ENCODE measurements at regions not wholly inside any gene's neighbourhood (a gene's known extent, or its start where the extent isn't known, plus 50 kb on each side); places are given as distances from the start of the nearest gene placed in this dataset.

DNA sequence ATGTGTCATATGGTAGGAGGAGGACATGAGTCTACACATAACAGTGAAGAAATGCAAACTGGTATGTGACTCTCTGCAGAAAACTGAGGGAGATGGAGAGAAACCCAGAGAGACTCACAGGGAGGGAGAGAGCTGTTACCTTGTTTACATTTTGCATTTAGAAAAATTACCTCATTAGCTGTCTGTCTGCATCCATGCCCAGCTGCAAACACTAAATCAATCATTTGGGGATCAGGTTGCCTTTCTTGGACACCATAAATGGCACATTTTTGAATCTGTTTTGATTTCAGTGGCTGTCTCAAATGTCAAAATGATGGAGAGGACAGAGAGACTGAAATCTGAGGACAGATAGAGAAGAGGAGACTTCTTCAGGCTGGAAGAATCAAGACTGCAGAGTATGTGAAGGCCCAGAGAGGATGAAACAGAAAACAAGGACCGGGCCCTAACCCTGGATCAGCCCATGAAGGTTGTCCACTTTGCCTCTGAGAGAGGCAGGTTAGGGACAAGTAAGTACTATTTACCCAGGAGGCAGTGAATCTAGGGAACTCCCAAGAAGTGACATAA lies 92.2 kb downstream of the UNC5CL start:
- no peak for DNase-seq (ENCODE audit: low read depth)

DNA sequence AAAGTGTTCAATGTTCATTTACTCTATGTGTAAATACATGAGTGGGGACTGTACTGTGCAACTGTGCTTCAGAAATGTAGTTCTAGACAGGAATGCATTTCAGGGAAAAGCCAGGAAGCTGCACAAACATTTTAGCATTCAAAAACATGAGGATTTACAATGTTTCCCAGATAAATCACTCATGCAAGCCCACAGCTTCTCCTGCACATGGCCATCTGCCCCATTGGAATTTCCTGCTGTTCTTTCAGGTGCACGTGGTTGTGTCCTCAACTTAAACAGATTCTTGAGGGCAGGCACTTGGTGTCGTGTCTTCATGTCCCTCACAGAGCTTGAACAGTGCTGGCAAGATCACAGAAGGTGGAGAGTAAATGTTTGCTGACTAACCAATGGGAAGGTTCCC lies 101.5 kb downstream of the UNC5CL start:
- DNase-seq (ENCODE audit: low read depth): peak; percentile 69

DNA sequence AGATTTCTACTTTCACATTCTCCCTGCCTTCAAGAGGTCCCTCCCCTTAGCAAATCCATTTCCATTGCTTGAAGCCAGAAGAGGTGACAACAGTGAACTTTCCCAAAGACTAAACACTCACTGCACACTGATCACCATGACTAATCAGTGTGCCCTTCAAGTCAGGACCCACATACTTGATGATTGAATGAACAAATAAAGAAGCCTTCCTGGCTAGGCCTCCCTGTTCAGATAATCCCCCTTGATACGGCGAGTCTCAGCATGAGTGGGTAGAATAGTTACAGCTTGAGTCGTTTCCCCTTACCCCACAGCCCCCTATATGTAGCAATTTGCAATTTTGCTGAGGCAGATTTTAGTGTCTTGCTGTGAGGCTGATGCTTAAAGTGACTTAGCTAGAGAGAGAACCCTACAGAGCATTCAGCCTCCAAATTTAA lies 102.2 kb downstream of the UNC5CL start:
- DNase-seq (ENCODE audit: low read depth): peak; percentile 99

DNA sequence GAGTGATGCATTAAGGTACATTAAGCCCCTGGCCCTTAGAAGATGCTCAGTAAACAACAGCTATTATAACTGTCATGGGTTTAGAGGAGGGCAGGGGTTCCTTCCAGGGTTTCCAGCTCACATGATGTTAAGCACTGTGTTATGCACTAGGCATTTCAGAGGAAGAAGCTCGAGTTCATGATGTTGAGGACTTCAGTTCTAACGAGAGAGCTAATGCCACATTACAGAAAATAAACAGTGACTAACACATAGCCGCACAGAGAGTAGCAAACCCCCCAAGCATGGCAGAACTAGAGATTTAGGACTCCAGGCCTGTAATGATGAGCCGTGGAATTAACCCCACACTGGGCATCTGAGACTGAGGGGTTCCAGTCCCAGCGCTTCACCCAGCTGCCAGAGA lies 105.2 kb downstream of the UNC5CL start:
- DNase-seq (ENCODE audit: low read depth): no peak

DNA sequence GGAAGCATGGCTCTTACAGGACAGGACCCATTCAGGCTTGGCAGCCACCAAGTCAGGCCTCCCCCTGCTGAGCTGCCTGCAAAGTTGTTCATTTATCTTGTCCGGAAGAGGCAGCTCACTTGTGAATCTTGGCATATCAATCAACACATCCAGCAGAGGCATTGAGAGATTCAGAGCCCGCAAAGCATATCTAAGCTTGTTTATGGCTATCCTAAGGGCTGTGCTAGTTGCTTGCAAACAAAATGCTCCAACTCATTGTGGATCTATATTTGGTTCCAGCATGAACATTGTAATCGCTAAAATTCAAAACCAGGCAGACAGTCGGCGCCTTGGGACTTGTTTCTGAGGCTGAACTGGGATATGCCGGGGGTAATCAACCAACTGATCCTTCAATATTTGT lies 106.1 kb downstream of the UNC5CL start:
- no peak for DNase-seq (ENCODE audit: low read depth)

DNA sequence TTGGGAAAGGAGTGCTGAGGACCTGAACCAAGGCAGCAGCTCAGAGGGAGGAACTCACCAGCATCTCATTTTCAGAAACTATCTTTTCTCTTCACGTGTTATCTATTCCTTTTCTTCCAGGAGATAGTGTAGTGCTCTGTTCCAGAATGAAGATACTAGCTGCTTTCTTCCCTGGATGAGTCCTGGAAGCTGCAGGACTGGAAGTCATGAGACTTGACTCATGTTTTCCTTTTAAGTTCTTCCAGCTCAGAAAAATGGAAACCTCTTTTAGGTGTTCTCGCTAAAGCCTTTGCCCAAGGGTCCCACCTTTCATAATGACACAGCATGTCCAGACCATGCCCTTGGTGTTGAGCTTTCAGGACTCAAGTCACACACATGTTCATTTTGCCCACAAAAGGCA lies 106.7 kb downstream of the UNC5CL start:
- DNase-seq (ENCODE audit: low read depth): no peak

DNA sequence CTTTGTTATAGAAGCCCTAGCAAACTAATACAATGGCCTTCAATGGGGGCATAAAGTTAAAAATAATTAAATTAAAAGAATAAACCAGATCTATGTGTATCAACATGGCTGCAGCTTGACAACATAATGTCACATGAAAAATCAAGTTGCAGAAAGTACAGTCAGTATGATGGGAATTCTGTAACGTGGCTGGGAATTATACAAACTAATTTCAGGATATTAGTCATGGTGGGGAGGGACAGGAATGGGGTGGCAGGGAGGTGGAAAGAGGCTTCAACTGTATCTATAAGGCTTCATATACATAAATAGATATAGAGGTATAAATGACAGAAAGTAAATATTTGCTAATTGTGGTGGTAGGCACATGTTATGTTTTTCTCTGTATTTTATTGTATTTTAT lies 107.1 kb downstream of the UNC5CL start:
- DNase-seq (ENCODE audit: low read depth): peak; percentile 50

DNA sequence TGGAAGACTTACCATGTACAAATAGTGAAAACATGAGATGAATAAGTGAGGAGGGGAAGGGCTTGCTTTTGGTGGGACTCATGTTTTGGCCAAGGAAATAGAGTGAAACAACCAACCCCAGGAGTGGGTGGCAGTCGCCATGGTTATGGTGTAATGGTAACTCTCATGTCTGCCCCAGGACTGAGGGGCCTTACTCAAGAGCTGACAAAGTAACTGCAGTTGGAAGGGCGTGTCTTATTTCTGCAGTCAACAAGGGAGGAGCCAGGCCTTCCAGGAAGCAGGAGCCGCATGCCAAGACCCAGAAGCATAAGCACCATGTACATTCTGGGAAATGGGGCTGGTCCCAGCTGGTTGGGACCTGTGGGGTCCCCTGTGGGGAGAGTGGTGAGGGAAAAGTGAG lies 108.5 kb downstream of the UNC5CL start:
- DNase-seq (ENCODE audit: low read depth): peak; percentile 85

DNA sequence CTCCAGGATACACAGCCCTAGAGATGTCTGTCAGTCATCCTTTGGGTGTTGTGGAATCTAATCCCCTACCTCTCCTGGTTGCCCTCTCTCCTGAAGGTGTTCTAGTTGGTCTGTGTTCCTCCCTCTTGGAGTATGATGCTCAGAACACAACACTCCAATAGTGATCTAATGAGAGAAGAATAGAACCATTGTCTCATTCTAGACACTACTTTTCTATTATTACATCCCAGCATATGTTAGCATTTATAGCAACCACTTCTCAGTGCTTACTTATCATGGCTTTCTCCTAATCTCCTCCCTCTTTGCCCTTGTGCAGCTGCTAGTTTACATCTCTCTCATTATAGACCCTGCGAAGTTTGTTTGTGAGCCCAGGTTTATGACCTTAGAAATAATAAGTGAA lies 109.0 kb downstream of the UNC5CL start:
- DNase-seq (ENCODE audit: low read depth): no peak

DNA sequence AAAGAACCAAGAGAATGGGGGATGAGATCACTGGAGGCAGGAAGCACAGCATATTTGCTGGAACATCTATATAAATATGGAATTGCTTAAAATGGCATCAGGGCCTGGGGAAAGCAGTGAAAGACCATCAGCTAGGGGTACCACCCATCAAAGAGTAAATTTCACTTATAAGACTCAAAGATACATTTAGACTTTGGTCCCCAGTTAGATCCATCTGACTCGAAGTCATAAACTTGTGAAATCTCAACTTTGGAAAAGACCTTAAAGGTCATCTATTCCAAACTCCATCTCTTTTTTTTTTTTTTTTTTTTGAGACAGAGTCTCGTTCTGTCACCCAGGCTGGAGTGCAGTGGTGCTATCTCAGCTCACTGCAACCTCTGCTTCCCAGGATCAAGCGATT lies 109.8 kb downstream of the UNC5CL start:
- no peak for DNase-seq (ENCODE audit: low read depth)

DNA sequence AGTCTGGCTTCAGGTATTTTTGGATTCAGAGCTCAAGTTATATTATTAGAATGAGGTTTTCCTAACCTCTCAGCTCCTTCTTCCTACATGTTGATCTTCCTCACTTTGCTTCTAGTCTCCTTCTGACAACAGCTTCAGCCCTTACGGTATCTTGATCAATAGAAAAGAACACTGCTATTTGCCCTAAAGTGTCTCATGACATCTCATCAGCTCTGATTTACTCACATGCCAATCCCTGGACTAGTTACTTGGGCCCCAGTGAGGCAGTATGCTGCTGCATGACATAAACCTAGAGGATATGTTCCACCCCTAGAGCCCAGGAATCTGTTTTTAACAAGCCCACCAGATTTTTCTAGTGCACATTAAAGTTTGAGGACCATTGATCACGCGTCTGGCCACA lies 110.3 kb downstream of the UNC5CL start:
- no peak for DNase-seq (ENCODE audit: low read depth)

DNA sequence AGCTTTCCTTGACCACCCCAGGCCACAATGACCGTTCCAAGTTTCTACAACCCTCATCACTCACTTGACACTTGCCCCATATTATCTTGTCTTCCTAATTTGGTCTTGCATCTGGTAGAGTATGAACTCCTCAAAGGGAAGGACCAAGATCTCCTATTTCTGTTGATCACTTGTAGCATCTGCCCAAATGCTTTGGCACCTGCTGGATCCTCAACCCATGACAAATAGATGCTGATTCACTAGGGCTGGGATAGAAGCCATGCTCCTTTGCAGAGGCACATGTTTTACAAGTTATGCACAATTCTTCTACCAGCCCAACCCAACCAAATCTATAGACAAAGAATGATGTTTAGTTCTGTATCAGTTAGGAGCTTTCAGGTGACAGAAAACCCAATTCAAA lies 110.7 kb downstream of the UNC5CL start:
- DNase-seq (ENCODE audit: low read depth): no peak

DNA sequence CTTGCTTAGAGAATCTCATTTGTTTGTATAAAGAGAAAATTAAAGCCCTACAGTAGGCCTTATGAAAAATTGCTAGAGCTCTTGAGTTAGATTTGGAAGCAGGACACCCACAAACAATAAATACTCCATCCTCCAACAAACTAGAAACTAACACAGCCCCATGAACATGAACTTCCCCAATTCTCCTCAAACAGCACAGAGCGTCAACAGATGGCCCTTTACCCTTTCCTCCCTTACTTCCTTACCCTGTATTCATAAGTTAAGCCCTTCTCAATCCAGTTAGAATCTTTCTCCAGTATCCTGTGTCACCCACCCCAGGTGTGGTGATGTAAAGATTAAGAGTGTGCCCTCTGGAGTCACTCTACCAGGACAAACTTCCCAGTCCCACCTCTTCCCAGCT lies 113.7 kb downstream of the UNC5CL start:
- DNase-seq (ENCODE audit: low read depth): no peak

DNA sequence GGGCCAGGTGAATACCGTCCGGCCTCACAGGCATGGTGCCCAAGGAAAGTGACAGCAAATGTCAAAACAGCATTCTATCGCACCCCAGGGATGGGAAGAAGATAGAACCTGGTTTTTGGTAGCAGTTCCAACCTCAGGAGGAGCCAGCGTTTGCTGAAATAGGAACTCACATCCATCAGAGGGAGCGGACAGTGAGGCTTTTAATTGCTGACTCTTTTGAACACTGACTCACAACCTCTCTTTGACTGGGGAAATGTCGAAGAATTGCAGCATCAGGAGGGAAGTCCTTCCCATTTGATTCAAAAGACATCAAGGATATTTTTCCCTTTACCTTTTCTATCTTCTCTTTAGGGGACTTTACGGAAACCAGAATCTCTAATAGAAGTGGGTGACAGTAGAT lies 114.2 kb downstream of the UNC5CL start:
- no peak for DNase-seq (ENCODE audit: low read depth)

DNA sequence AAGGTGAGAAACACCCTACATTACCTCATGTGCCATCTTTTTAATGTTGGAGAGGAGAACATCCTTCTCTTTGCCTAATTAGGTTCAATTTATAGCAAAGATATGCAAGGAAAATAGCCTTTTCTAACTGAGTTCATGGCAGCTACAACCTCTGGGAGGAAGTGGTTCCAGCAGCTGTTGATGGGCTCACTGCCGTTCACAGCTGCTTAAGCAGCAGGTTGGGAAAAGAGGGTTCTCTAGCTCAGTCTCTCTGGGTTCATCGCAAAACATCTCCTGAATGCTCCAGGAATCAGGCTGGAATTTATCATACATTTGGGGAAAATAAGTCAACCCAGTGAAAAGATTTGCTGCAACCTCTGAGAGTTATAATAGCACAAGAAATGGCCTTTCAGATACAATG lies 115.1 kb downstream of the UNC5CL start:
- no peak for DNase-seq (ENCODE audit: low read depth)

DNA sequence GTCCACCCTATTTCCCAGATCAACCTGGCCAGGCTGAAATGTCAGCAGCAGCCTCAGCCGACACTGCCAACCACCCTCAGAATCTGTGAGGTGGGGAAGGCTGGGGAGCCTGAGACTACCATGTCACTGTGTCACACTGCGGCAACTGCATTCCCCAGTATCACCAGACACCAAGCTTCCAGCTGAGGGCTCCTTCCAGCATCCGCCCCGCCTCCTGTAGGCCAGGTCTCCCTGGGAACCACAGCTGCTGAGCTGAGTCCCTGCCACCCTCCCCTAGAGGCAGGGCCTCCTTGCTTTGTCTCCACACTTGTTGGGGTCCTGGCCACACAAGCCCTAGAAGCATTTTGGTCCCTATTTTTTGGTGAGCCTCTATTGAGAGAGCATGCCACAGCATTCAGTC lies 115.7 kb downstream of the UNC5CL start:
- no peak for DNase-seq (ENCODE audit: low read depth)

DNA sequence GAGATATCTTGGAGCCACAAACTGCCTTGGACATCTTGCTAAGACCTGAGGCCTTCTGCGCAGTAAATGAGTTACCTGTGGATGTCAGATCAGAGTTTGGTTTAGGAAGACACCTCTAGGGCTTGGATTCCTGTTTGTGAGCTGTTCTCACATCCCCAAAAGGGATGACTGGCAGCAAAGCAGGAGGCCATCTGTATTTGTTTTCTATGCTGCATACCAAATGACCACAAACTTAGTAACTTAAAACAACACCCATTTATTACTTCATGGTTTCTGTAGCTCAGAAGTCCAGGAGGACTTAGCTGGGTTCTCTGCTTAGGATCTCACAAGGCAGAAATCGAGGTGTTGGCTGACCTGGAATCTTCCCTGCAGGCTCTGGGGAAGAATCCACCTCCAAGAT lies 116.7 kb downstream of the UNC5CL start:
- peak; percentile 71 for DNase-seq (ENCODE audit: low read depth)

DNA sequence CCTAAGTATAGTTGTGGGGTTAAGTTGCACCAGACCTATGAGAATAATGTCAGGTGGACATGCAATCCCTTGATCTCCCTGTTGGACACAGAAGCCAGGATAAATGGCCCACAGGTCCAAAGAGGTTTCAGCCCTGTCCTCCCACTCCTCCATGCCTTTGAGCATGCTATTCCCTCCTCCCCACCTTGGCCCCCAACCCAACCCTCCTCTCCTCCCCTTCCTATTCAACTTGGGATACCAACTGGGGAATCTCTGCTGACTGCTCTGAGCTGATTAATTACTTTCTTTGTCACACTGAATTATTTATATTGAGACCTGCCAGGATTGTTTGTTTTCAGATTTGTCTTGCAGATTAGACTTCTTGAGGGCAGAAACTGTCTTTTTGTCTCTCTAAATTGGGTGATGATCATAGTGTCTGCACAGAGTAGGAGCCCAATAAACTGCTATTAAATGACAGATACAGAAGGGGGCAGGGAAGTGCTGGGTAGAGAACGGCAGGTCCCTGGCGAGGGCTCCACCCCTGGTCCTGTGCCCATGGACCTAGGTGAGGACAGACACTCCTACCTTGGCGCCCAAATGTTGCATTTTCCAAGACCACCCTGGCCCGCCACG lies 120.9 kb downstream of the UNC5CL start:
- no peak for DNase-seq (ENCODE audit: low read depth)

DNA sequence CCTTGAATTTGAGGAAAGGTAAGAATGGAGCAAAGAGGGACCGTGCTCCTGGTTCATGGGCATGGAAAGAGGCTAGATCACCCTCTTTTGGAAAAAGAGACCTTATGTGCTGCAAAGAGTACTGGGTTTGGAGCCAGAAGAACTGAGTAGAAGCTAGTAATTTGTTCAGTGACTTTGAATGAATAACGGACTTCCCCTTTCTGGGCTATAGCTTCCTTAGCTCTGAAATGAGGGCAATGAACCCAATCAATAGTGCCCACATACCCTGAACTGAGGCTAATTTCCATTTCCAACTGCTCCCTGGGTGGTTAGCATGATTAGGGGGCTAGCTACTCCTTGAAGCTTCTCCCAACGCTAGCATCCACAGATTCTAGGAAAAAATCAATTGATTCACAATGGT lies 121.4 kb downstream of the UNC5CL start:
- no peak for DNase-seq (ENCODE audit: low read depth)

DNA sequence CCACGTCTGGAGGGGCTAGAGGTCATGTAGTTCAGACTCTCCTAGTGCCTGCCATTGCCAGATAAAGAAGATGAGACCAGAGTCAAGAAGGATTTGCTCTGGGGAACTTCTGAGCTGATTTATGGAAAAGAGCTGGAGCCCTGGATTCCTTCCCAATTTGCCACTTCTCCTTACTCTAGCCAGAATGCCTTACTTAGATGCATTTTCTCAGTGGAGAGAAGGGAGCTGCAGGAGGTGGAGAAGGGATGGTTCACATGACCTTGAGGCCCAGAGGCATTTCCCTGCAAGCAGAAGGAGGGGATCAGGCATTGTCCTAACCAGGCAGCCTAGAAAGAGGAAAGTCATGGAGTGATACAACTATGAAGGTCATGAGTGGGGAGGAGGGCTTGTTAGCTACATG lies 122.2 kb downstream of the UNC5CL start:
- no peak for DNase-seq (ENCODE audit: low read depth)

DNA sequence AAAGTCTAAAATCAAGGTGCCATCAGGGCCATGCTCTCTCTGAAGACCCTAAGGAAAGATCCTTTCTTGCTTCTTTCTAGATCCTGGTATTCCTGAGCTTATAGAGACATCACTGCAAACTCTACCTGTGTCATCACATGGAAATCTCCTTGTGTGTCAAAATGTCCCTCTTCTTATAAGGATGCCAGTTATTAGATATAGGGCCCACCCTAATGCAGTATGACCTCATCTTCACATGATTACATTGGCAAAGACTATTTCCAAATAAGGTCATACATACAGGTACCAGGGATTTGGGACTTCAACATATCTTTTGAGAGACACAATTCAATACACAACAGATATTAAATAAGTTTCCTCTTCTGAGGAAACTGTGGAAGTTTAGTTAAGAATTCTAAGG lies 123.9 kb downstream of the UNC5CL start:
- no peak for DNase-seq (ENCODE audit: low read depth)

DNA sequence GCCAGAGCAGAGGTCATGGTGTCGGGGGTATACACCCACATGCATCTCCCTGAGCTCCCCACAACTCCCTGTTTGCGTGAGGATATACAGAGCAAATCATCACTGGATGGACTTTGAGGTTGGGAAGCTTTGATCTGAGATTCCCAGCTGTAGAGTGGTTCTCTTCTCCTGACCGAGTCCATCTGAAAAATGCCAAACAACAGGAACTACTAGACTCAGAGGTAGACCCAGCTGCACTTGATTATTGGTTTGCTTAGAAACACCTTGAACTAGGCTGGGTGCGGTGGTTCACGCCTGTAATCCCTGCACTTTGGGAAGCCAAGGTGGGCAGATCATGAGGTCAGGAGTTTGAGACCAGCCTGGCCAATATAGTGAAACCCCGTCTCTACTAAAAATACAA lies 125.0 kb downstream of the UNC5CL start:
- DNase-seq (ENCODE audit: low read depth): no peak

DNA sequence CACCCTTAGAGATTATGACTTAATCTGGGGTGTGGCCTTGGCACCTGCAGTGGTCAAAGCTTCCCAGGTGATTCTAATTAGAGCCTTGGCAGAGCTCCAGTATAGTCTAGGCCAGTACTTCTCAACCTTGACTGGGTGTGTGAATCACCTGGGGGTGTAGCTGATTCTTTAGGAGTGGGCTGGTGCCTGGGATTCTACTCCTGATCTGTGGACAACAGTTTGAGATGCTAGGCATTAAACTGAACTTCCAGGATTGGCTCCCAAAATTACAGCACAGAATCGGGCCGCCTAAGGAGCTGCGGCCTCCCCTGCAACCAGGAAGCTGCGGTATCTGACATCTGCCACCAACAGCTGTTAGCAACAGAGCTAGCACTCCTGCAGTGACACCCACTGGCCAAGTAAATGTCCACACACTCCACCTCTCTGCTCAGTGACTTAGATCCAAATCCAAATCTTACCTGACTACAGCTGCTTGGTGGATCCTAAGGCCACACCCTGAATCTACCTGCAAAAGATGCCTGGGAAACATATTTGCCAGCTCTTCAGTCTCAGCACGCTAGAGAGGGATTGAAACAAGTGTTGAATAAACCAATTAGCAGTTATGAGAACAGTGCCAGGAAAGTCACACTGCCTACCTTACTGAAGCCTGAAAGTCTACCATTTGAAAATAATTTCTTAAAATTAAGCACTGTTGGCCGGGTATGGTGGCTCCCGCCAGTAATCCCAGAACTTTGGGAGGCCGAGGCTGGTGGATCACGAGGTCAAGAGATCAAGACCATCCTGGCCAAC lies 126.7 kb downstream of the UNC5CL start:
- peak; percentile 63 for DNase-seq (ENCODE audit: low read depth)

All from renal cortical epithelial cell (primary cell).